H9 (cell line): ENCODE measurements at regions not wholly inside any gene's neighbourhood (a gene's known extent, or its start where the extent isn't known, plus 50 kb on each side); places are given as distances from the start of the nearest gene placed in this dataset.

Experiments used
- DNase-seq: peaks from one replicate; pipeline ENCODE4 v3.0.0-alpha.2; 2017
- H2AFZ ChIP-seq: one replicate; pipeline ENCODE4 v1.6.1; 2013; ENCODE audit warnings: mild to moderate bottlenecking, low read length, control low read depth, moderate library complexity
- H2AK5ac ChIP-seq: 2 replicates; pipeline ENCODE4 v1.6.1; 2013; ENCODE audit warnings: low read length, control low read depth, mixed read lengths; ENCODE audit not compliant: insufficient read length
- H2BK120ac ChIP-seq: one replicate; pipeline ENCODE4 v1.6.1; 2013; ENCODE audit warnings: low read depth, mild to moderate bottlenecking, low read length, control low read depth, inconsistent platforms; ENCODE audit not compliant: poor library complexity, severe bottlenecking
- H2BK12ac ChIP-seq: 2 replicates; pipeline ENCODE4 v1.6.1; 2013; ENCODE audit warnings: low read length, control low read depth, mixed read lengths, low read depth; ENCODE audit not compliant: insufficient read length
- H2BK15ac ChIP-seq: 2 replicates; pipeline ENCODE4 v1.6.1; 2013; ENCODE audit warnings: low read depth, low read length, control low read depth
- H2BK20ac ChIP-seq: one replicate; pipeline ENCODE4 v1.6.1; 2013; ENCODE audit warnings: low read depth, mild to moderate bottlenecking, low read length, control low read depth, inconsistent platforms; ENCODE audit not compliant: poor library complexity, severe bottlenecking
- H2BK5ac ChIP-seq: 2 replicates; pipeline ENCODE4 v1.6.1; 2013; ENCODE audit warnings: low read length, control low read depth, mixed read lengths; ENCODE audit not compliant: insufficient read length
- H3K14ac ChIP-seq: 2 replicates; pipeline ENCODE4 v1.6.1; 2013; ENCODE audit warnings: low read length, control low read depth; ENCODE audit not compliant: insufficient read depth
- H3K18ac ChIP-seq: 2 replicates; pipeline ENCODE4 v1.6.1; 2013; ENCODE audit warnings: low read depth, mild to moderate bottlenecking, mixed read lengths, low read length, control low read depth; ENCODE audit not compliant: insufficient read length
- H3K23ac ChIP-seq: 2 replicates; pipeline ENCODE4 v1.6.1; 2013; ENCODE audit warnings: low read length, control low read depth, mixed read lengths, low read depth; ENCODE audit not compliant: insufficient read length
- H3K23me2 ChIP-seq: 2 replicates; pipeline ENCODE4 v1.6.1; 2013; ENCODE audit warnings: low read depth, mild to moderate bottlenecking, mixed read lengths, low read length, control low read depth; ENCODE audit not compliant: insufficient read length, poor library complexity, severe bottlenecking
- H3K27ac ChIP-seq: 2 replicates; pipeline ENCODE4 v1.5.1; 2013; ENCODE audit warnings: low read length, control low read depth, mixed read lengths, low read depth; ENCODE audit not compliant: insufficient read length
- H3K27me3 ChIP-seq: 2 replicates; pipeline ENCODE4 v1.6.1; 2013; ENCODE audit warnings: low read length, control low read depth, inconsistent platforms; ENCODE audit not compliant: insufficient read depth
- H3K4ac ChIP-seq: 2 replicates; pipeline ENCODE4 v1.6.1; 2013; ENCODE audit warnings: low read depth, mild to moderate bottlenecking, control low read depth, inconsistent platforms, low read length, moderate library complexity
- H3K4me1 ChIP-seq: 2 replicates; pipeline ENCODE4 v1.6.1; 2013; ENCODE audit warnings: low read length, control low read depth, inconsistent platforms; ENCODE audit not compliant: insufficient read depth
- H3K4me2 ChIP-seq: 2 replicates; pipeline ENCODE4 v1.6.1; 2013; ENCODE audit warnings: low read length, control low read depth, mixed read lengths; ENCODE audit not compliant: insufficient read length, insufficient read depth
- H3K56ac ChIP-seq: 2 replicates; pipeline ENCODE4 v1.6.1; 2013; ENCODE audit warnings: low read depth, mild to moderate bottlenecking, mixed read lengths, low read length, control low read depth; ENCODE audit not compliant: insufficient read length
- H3K79me1 ChIP-seq: 2 replicates; pipeline ENCODE4 v1.6.1; 2013; ENCODE audit warnings: low read depth, mild to moderate bottlenecking, moderate library complexity, low read length, control low read depth, inconsistent platforms; ENCODE audit not compliant: insufficient read depth, poor library complexity, severe bottlenecking
- H3K79me2 ChIP-seq: 2 replicates; pipeline ENCODE4 v1.6.1; 2013; ENCODE audit warnings: low read length, control low read depth, inconsistent platforms; ENCODE audit not compliant: insufficient read depth
- H3K9ac ChIP-seq: 2 replicates; pipeline ENCODE4 v1.6.1; 2013; ENCODE audit warnings: low read length, control low read depth, mixed read lengths; ENCODE audit not compliant: insufficient read length; ENCODE audit errors: extremely low read depth
- H3K9me3 ChIP-seq: one replicate; pipeline ENCODE4 v1.6.1; 2013; ENCODE audit warnings: low read depth, low read length, inconsistent platforms; ENCODE audit not compliant: control insufficient read depth
- H3T11ph ChIP-seq: one replicate; pipeline ENCODE4 v1.6.1; 2013; ENCODE audit warnings: mild to moderate bottlenecking, low read length, control low read depth, inconsistent platforms
- H4K20me1 ChIP-seq: one replicate; pipeline ENCODE4 v1.6.1; 2013; ENCODE audit not compliant: control insufficient read depth, insufficient read length, insufficient read depth
- H4K5ac ChIP-seq: 2 replicates; pipeline ENCODE4 v1.6.1; 2013; ENCODE audit warnings: low read depth, mild to moderate bottlenecking, mixed read lengths, low read length, control low read depth; ENCODE audit not compliant: insufficient read length
- H4K8ac ChIP-seq: replicated peaks from 2 replicates; pipeline ENCODE4 v1.6.1; 2013; ENCODE audit warnings: low read length, control low read depth, mixed read lengths, low read depth; ENCODE audit not compliant: insufficient read length
- H4K91ac ChIP-seq: 2 replicates; pipeline ENCODE4 v1.6.1; 2013; ENCODE audit warnings: low read depth, mild to moderate bottlenecking, moderate library complexity, mixed read lengths, low read length, control low read depth; ENCODE audit not compliant: insufficient read length
- H3K27ac Mint-ChIP-seq, 3 experiments: 2 replicates in 2 of 3; 3 replicates in 1 of 3; pipeline ENCODE4 v1.8.0; 2020 to 2021; ENCODE audit warnings: mixed read lengths in 3 of 3, mild to moderate bottlenecking in 1 of 3, moderate library complexity in 1 of 3
- H3K27me3 Mint-ChIP-seq: 2 replicates; pipeline ENCODE4 v1.8.0; 2021; ENCODE audit warnings: low read depth, mild to moderate bottlenecking, moderate library complexity, mixed read lengths
- H3K36me3 Mint-ChIP-seq, 3 experiments: 2 replicates in 2 of 3; 3 replicates in 1 of 3; pipeline ENCODE4 v1.8.0; 2020 to 2021; ENCODE audit warnings: low read depth in 3 of 3, mixed read lengths in 3 of 3; ENCODE audit not compliant: insufficient read depth in 1 of 3
- H3K4me1 Mint-ChIP-seq, 2 experiments: 2 replicates each; pipeline ENCODE4 v1.8.0; 2020; ENCODE audit warnings: mixed read lengths in 2 of 2
- H3K4me3 Mint-ChIP-seq, 2 experiments: 2 replicates in 1 of 2; 3 replicates in 1 of 2; pipeline ENCODE4 v1.8.0; 2020 to 2021; ENCODE audit warnings: mild to moderate bottlenecking in 2 of 2, mixed read lengths in 2 of 2, moderate library complexity in 1 of 2
- H3K9me3 Mint-ChIP-seq, 2 experiments: 2 replicates in 1 of 2; 3 replicates in 1 of 2; pipeline ENCODE4 v1.8.0; 2020; ENCODE audit warnings: mild to moderate bottlenecking in 2 of 2, mixed read lengths in 2 of 2, moderate library complexity in 1 of 2
- WGBS: extraction: QIAGEN DNeasy Blood & Tissue Kit; methylation state at CpG from one replicate; pipeline ENCODE4 v1.1.7; 2013; ENCODE audit warnings: missing lambda C conversion rate, low lambda C conversion rate, mixed read lengths; ENCODE audit not compliant: insufficient read length; ENCODE audit errors: extremely low coverage; 5-methylcytosine and 5-hydroxymethylcytosine counted together
- TF ChIP-seq, protein P1 (sequence below): fragments of 200-600 bp; sonication (generic); conservative IDR thresholded peaks from 3 replicates; pipeline ENCODE4 v1.8.0; 2021; ENCODE audit warnings: antibody characterized with exemption, mild to moderate bottlenecking

GRCh38 chr7:23930312-23930711, 220.3 kb downstream of the STK31 start:
- Histone ChIP-seq H4K8ac (no peak overlapping the region), H4K5ac (no peak overlapping the region), H3K4ac (no peak overlapping the region), H3K27me3 (no peaks in the 10 kb centered on the region), H4K91ac (no peak overlapping the region), H3K4me1 (no peaks in the 10 kb centered on the region), H3K27ac (no peak overlapping the region), H3T11ph (no peak overlapping the region), H2BK15ac (no peak overlapping the region), H3K14ac (no peak overlapping the region), H2BK20ac (no peak overlapping the region), H4K20me1 (no peaks in the 10 kb centered on the region), H3K56ac (no peak overlapping the region), H3K18ac (no peak overlapping the region), H3K79me1 (no peaks in the 10 kb centered on the region), H3K23ac (no peak overlapping the region), H3K23me2 (no peaks in the 10 kb centered on the region), H2BK12ac (no peak overlapping the region), H2BK5ac (no peak overlapping the region), H3K9me3 (no peaks in the 10 kb centered on the region), H2AK5ac (no peak overlapping the region), H2BK120ac (no peak overlapping the region), H3K79me2 (no peaks in the 10 kb centered on the region), H3K9ac (no peak overlapping the region), H3K4me2 (no peak overlapping the region), H2AFZ (no peak overlapping the region)
- no peaks in the 10 kb centered on the region; a peak in 1 of 7 replicates for H3K36me3 Mint-ChIP-seq
- DNase-seq = no peak
- peaks cover 1% of the 10 kb centered on the region; the same call in 1 of the 2 replicates for H3K27me3 Mint-ChIP-seq
- TF ChIP-seq, protein P1, sequence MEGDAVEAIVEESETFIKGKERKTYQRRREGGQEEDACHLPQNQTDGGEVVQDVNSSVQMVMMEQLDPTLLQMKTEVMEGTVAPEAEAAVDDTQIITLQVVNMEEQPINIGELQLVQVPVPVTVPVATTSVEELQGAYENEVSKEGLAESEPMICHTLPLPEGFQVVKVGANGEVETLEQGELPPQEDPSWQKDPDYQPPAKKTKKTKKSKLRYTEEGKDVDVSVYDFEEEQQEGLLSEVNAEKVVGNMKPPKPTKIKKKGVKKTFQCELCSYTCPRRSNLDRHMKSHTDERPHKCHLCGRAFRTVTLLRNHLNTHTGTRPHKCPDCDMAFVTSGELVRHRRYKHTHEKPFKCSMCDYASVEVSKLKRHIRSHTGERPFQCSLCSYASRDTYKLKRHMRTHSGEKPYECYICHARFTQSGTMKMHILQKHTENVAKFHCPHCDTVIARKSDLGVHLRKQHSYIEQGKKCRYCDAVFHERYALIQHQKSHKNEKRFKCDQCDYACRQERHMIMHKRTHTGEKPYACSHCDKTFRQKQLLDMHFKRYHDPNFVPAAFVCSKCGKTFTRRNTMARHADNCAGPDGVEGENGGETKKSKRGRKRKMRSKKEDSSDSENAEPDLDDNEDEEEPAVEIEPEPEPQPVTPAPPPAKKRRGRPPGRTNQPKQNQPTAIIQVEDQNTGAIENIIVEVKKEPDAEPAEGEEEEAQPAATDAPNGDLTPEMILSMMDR = no peak
- peaks cover 8% of the 10 kb centered on the region in 2 experiments for H3K4me1 Mint-ChIP-seq
- no peak overlapping the region for H3K4me3 Mint-ChIP-seq
- no CpG with 5 or more reads among the region's 1 CpG for WGBS
- H3K9me3 Mint-ChIP-seq = peaks cover 0 to 9% of the 10 kb centered on the region in 2 experiments; a peak in 3 of 5 replicates
- no peak overlapping the region for H3K27ac Mint-ChIP-seq
